Right lobe of liver (tissue), 4 donors: ENCODE measurements at regions not wholly inside any gene's neighbourhood (a gene's known extent, or its start where the extent isn't known, plus 50 kb on each side); places are given as distances from the start of the nearest gene placed in this dataset.

Source experiments
- CTCF ChIP-seq, 4 donors: fragments of 200-600 bp in 3 of 4; fragments of 450-650 bp in 1 of 4; IDR thresholded peaks; one replicate each; pipeline versions ENCODE4 v1.5.1 to v1.8.0; 2016 to 2022; ENCODE audit warnings: antibody characterized with exemption in 4 of 4, mild to moderate bottlenecking in 2 of 4
- POLR2A ChIP-seq: fragments of 450-650 bp; IDR thresholded peaks from one replicate; pipeline ENCODE4 v1.6.1; 2017; ENCODE audit warnings: antibody characterized with exemption, mild to moderate bottlenecking
- donor health status: DM: no; HTN: no; CAD: no.
- donor health status: DM: no; HTN: no; CAD: no.
- donor health status: DM: no; HTN: yes; CAD: no.

- no peak for TF ChIP-seq CTCF (IDR thresholded peaks at IDR 0.05)
- no peak for TF ChIP-seq POLR2A
Measured at GRCh38 chr19:31952693-31953092, 392.7 kb upstream of the ZNF507 start.
